HepG2 (cell line): ENCODE measurements at regions not wholly inside any gene's neighbourhood (a gene's known extent, or its start where the extent isn't known, plus 50 kb on each side); places are given as distances from the start of the nearest gene placed in this dataset.

Source experiments
- ATAC-seq: fragments of 200-7000 bp; cut with Tn5 transposase; 3 replicates; pipeline ENCODE4 v1.9.1; 2020; ENCODE audit warnings: mild to moderate bottlenecking, moderate library complexity
- BruUV-seq: library from RNA; stranded (reverse); fragments of 400-500 nt; replicated peaks from 2 replicates; lab custom pipeline; 2021; lab: Mats Ljungman, UMichigan
- CTCF ChIA-PET: fragments of 300-600 bp; formaldehyde crosslinking; extraction: SDS; loops from one replicate; lab custom pipeline; 2021; ENCODE audit warnings: low total read pairs, inconsistent platforms, low intra/inter-chr PET ratio; lab: Yijun Ruan, JAX
- POLR2A ChIA-PET: fragments of 350-600 bp; sonication (Branson Sonifier 250); formaldehyde crosslinking; loops from one replicate; lab custom pipeline; 2020; ENCODE audit warnings: antibody characterized with exemption, inconsistent platforms; lab: Yijun Ruan, JAX
- DNase-seq: peaks from one replicate; pipeline ENCODE4 v3.0.0-alpha.2; 2015; ENCODE audit warnings: low spot score
- FAIRE-seq: peaks from 3 replicates; lab custom pipeline; 2011; peaks lifted over from hg19 to GRCh38; lab: Jason Lieb, UNC
- H2AFZ ChIP-seq: one replicate; pipeline ENCODE4 v1.6.1; 2011; ENCODE audit warnings: low read length, inconsistent platforms
- H3K27ac ChIP-seq: fragments of 300-600 bp; 3 replicates; pipeline ENCODE4 v1.8.0; 2011; ENCODE audit warnings: mixed run types, mild to moderate bottlenecking, mixed read lengths, low read length, inconsistent platforms; ENCODE audit not compliant: insufficient read depth; ENCODE audit errors: extremely low read length
- H3K27me3 ChIP-seq, 2 experiments: fragments of 200-600 bp in 1 of 2; 2 replicates in 1 of 2; 3 replicates in 1 of 2; pipeline versions ENCODE4 v1.6.0 to v1.8.0; 2011; ENCODE audit warnings: low read length in 2 of 2, mild to moderate bottlenecking in 2 of 2, moderate library complexity in 2 of 2, inconsistent platforms in 1 of 2; ENCODE audit not compliant: insufficient read depth in 2 of 2, control insufficient read depth in 1 of 2
- H3K36me3 ChIP-seq, 2 experiments: fragments of 200-600 bp in 1 of 2; replicated peaks in 1 of 2; 2 replicates in 1 of 2; 3 replicates in 1 of 2; pipeline versions ENCODE4 v1.5.1 to v1.8.0; 2011; ENCODE audit warnings: low read length in 2 of 2, inconsistent platforms in 1 of 2; ENCODE audit not compliant: insufficient read depth in 2 of 2, control insufficient read depth in 1 of 2
- H3K4me1 ChIP-seq: 2 replicates; pipeline ENCODE4 v1.5.1; 2012; ENCODE audit warnings: low read length, inconsistent platforms; ENCODE audit not compliant: insufficient read depth
- H3K4me2 ChIP-seq: 2 replicates; pipeline ENCODE4 v1.6.0; 2011; ENCODE audit warnings: low read depth, low read length, inconsistent platforms
- H3K4me3 ChIP-seq, 3 experiments: fragments of 200-600 bp in 1 of 3; sonication (generic), shearing (Covaris generic) in 1 of 3; replicated peaks in 1 of 3; 2 replicates each; pipeline ENCODE4 v1.5.1; 2011 to 2016; ENCODE audit warnings: low read length in 3 of 3, inconsistent platforms in 2 of 3, low read depth in 2 of 3, mild to moderate bottlenecking in 2 of 3, control low read depth in 1 of 3, mixed read lengths in 1 of 3; ENCODE audit not compliant: insufficient read depth in 1 of 3
- H3K79me2 ChIP-seq: one replicate; pipeline ENCODE4 v1.6.1; 2011; ENCODE audit warnings: low read length, inconsistent platforms; ENCODE audit not compliant: insufficient read depth
- H3K9ac ChIP-seq: 2 replicates; pipeline ENCODE4 v1.6.0; 2011; ENCODE audit warnings: mild to moderate bottlenecking, low read depth, low read length, inconsistent platforms; ENCODE audit not compliant: insufficient read depth
- H3K9me3 ChIP-seq: 2 replicates; pipeline ENCODE4 v1.5.1; 2012; ENCODE audit warnings: mild to moderate bottlenecking, low read length
- H4K20me1 ChIP-seq: 2 replicates; pipeline ENCODE4 v1.6.0; 2011; ENCODE audit warnings: inconsistent platforms, mild to moderate bottlenecking, low read length, moderate library complexity; ENCODE audit not compliant: insufficient read depth
- ATRX ChIP-seq: sonication (generic); formaldehyde crosslinking; IDR thresholded peaks from 2 replicates; pipeline ENCODE4 v1.4.0; 2020; ENCODE audit warnings: missing genetic modification reagents, borderline replicate concordance
- BRCA1 ChIP-seq: sonication (generic); formaldehyde crosslinking; IDR thresholded peaks from 2 replicates; pipeline ENCODE4 v1.4.0; 2020; ENCODE audit warnings: missing genetic modification reagents
- KAT8 ChIP-seq: IDR thresholded peaks from 2 replicates; pipeline ENCODE4 v1.6.1; 2016; ENCODE audit warnings: missing genetic modification reagents, missing compliant biosample characterization
- STAT5B ChIP-seq: sonication (generic); formaldehyde crosslinking; IDR thresholded peaks from 2 replicates; pipeline ENCODE4 v1.4.0; 2020; ENCODE audit warnings: missing genetic modification reagents
- TARDBP ChIP-seq: sonication (generic); formaldehyde crosslinking; IDR thresholded peaks from 2 replicates; pipeline ENCODE4 v1.8.0; 2022; ENCODE audit warnings: mild to moderate bottlenecking, missing genetic modification reagents
- TOE1 ChIP-seq: sonication (generic); formaldehyde crosslinking; IDR thresholded peaks from 2 replicates; pipeline ENCODE4 v1.4.0; 2020; ENCODE audit warnings: mild to moderate bottlenecking, missing genetic modification reagents
- YEATS4 ChIP-seq: sonication (generic); formaldehyde crosslinking; IDR thresholded peaks from 2 replicates; pipeline ENCODE4 v1.4.0; 2020; ENCODE audit warnings: missing genetic modification reagents, borderline replicate concordance
- ZNF557 ChIP-seq: sonication (generic); formaldehyde crosslinking; IDR thresholded peaks from 2 replicates; pipeline ENCODE4 v1.4.0; 2020; ENCODE audit warnings: missing genetic modification reagents
- ZNF605 ChIP-seq: sonication (generic); formaldehyde crosslinking; IDR thresholded peaks from 2 replicates; pipeline ENCODE4 v1.8.0; 2022; ENCODE audit warnings: mild to moderate bottlenecking, missing genetic modification reagents
- ZNF709 ChIP-seq: sonication (generic); formaldehyde crosslinking; IDR thresholded peaks from 2 replicates; pipeline ENCODE4 v1.5.0; 2020; ENCODE audit warnings: mild to moderate bottlenecking, missing genetic modification reagents
- ZNF83 ChIP-seq: sonication (generic); formaldehyde crosslinking; IDR thresholded peaks from 2 replicates; pipeline ENCODE4 v1.4.0; 2020; ENCODE audit warnings: missing genetic modification reagents, mild to moderate bottlenecking, borderline replicate concordance
- ZNF879 ChIP-seq: sonication (generic); formaldehyde crosslinking; IDR thresholded peaks from 2 replicates; pipeline ENCODE4 v1.8.1; 2023; ENCODE audit warnings: missing genetic modification reagents
- in situ Hi-C: cut with HindIII; loops from 2 replicates; pipeline ENCODE4 v1.10.0; 2017; ENCODE audit warnings: low pct_unique_long_range_greater_than_20kb; ENCODE audit not compliant: extremely low pct_ligation_motif_present
- intact Hi-C: fragments of 100-400 bp; cut with micrococcal nuclease; formaldehyde crosslinking; loops from one replicate; pipeline ENCODE4 v1.10.0; 2022; ENCODE audit not compliant: unreplicated experiment
- TF ChIP-seq, protein P1 (sequence below): sonication (generic); formaldehyde crosslinking; IDR thresholded peaks from 2 replicates; pipeline ENCODE4 v1.8.1; 2022; ENCODE audit warnings: mild to moderate bottlenecking, missing genetic modification reagents
- TF ChIP-seq, protein P2 (sequence below): sonication (generic); formaldehyde crosslinking; IDR thresholded peaks from 2 replicates; pipeline ENCODE4 v1.9.0; 2022; ENCODE audit warnings: missing genetic modification reagents, mild to moderate bottlenecking, borderline replicate concordance
- TF ChIP-seq, protein P3 (sequence below): sonication (generic); formaldehyde crosslinking; IDR thresholded peaks from 2 replicates; pipeline ENCODE4 v1.5.0; 2020; ENCODE audit warnings: missing genetic modification reagents, mild to moderate bottlenecking, borderline replicate concordance

DNA sequence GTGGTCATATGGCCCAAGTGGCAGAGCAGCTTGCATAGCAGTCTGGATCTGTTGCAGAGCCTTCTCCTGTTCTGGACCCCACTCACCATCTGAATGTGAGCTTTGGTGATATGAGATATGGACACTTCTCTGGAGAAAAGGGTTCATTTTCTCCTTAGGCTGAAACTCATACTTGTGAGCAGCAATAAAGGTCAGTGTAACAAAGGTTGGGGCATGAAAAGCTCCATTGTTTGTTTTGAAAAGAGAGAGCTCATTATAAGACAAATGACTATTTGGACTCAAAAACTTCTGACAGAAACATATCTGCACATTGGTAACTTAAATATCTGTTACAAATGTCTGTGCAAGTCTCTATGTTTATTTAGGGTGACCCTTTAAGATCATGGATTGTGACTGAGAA lies 517.3 kb downstream of the MFSD1 start:
- BruUV-seq = no TSS peak
- Histone ChIP-seq H3K4me3 (no peak overlapping the region), H3K27me3 (no peaks in the 10 kb centered on the region)

More for the DNA sequence above, 517.3 kb downstream of the MFSD1 start:
- no peak for FAIRE-seq
- no peaks in the 10 kb centered on the region for H3K79me2 ChIP-seq
- H3K4me1 ChIP-seq = no peaks in the 10 kb centered on the region
- ChIA-PET CTCF (no interaction called here), POLR2A (no interaction called here)
- in situ Hi-C loops = no loop called here
- H3K9me3 ChIP-seq = no peaks in the 10 kb centered on the region
- no peaks in the 10 kb centered on the region for H4K20me1 ChIP-seq
- no peak for DNase-seq
- no peak overlapping the region for H3K27ac ChIP-seq
- no peak overlapping the region for H3K9ac ChIP-seq
- H2AFZ ChIP-seq = no peak overlapping the region
- no peaks in the 10 kb centered on the region for H3K36me3 ChIP-seq
- no peak overlapping the region for H3K4me2 ChIP-seq
- TF ChIP-seq, protein P1, sequence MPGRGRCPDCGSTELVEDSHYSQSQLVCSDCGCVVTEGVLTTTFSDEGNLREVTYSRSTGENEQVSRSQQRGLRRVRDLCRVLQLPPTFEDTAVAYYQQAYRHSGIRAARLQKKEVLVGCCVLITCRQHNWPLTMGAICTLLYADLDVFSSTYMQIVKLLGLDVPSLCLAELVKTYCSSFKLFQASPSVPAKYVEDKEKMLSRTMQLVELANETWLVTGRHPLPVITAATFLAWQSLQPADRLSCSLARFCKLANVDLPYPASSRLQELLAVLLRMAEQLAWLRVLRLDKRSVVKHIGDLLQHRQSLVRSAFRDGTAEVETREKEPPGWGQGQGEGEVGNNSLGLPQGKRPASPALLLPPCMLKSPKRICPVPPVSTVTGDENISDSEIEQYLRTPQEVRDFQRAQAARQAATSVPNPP (CRISPR knock-in tag) = no peak
- TF ChIP-seq KAT8 (CRISPR knock-in tag) = no peak
- no peak for TF ChIP-seq TARDBP
- no peak for TF ChIP-seq ZNF83 (CRISPR knock-in tag)
- no peak for TF ChIP-seq ZNF879 (CRISPR knock-in tag)
- TF ChIP-seq BRCA1 (CRISPR knock-in tag) = no peak
- TF ChIP-seq ZNF605 (CRISPR knock-in tag) = no peak
- TF ChIP-seq, protein P2, sequence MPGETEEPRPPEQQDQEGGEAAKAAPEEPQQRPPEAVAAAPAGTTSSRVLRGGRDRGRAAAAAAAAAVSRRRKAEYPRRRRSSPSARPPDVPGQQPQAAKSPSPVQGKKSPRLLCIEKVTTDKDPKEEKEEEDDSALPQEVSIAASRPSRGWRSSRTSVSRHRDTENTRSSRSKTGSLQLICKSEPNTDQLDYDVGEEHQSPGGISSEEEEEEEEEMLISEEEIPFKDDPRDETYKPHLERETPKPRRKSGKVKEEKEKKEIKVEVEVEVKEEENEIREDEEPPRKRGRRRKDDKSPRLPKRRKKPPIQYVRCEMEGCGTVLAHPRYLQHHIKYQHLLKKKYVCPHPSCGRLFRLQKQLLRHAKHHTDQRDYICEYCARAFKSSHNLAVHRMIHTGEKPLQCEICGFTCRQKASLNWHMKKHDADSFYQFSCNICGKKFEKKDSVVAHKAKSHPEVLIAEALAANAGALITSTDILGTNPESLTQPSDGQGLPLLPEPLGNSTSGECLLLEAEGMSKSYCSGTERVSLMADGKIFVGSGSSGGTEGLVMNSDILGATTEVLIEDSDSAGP (CRISPR knock-in tag) = no peak
- TF ChIP-seq STAT5B (CRISPR knock-in tag) = no peak
- no peak for TF ChIP-seq ZNF709
- TF ChIP-seq TOE1 (CRISPR knock-in tag) = no peak
- no peak for TF ChIP-seq YEATS4 (CRISPR knock-in tag)
- TF ChIP-seq, protein P3, sequence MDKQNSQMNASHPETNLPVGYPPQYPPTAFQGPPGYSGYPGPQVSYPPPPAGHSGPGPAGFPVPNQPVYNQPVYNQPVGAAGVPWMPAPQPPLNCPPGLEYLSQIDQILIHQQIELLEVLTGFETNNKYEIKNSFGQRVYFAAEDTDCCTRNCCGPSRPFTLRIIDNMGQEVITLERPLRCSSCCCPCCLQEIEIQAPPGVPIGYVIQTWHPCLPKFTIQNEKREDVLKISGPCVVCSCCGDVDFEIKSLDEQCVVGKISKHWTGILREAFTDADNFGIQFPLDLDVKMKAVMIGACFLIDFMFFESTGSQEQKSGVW (CRISPR knock-in tag) = no peak
- no peak for TF ChIP-seq ATRX (CRISPR knock-in tag)
- no peak for TF ChIP-seq ZNF557 (CRISPR knock-in tag)
- no peak for ATAC-seq
- intact Hi-C loops = no loop called here
